GM12878 (cell line): ENCODE measurements at regions not wholly inside any gene's neighbourhood (a gene's known extent, or its start where the extent isn't known, plus 50 kb on each side); places are given as distances from the start of the nearest gene placed in this dataset.

Experiments used
- CTCF ChIP-seq, 3 experiments: IDR thresholded peaks in 2 of 3; conservative IDR thresholded peaks in 1 of 3; 2 replicates each; pipeline ENCODE4 v1.5.1; 2011; ENCODE audit warnings: low read depth in 3 of 3, low read length in 3 of 3, mild to moderate bottlenecking in 3 of 3, control low read depth in 2 of 3, moderate library complexity in 2 of 3, inconsistent platforms in 1 of 3, mixed read lengths in 1 of 3; ENCODE audit not compliant: control insufficient read depth in 2 of 3, insufficient read depth in 1 of 3; ENCODE audit errors: extremely low read depth in 1 of 3
- RFX5 ChIP-seq: IDR thresholded peaks from 2 replicates; pipeline ENCODE4 v1.6.1; 2011; ENCODE audit warnings: low read depth, low read length, improper control_type of control experiment
- TAF1 ChIP-seq: IDR thresholded peaks from 2 replicates; pipeline ENCODE4 v1.6.1; 2011; ENCODE audit warnings: mild to moderate bottlenecking, low read depth, low read length, borderline replicate concordance
- YBX1 ChIP-seq: fragments of 450-650 bp; IDR thresholded peaks from 2 replicates; pipeline ENCODE4 v1.6.1; 2016; ENCODE audit warnings: antibody characterized with exemption
- ZBTB40 ChIP-seq: fragments of 450-650 bp; IDR thresholded peaks from 2 replicates; pipeline ENCODE4 v1.6.1; 2016; ENCODE audit warnings: mild to moderate bottlenecking, moderate library complexity, borderline replicate concordance

GRCh38 chr7:156496865-156497264 is 143.7 kb upstream of the RNF32 start:
- TF ChIP-seq ZBTB40 = no peak
- no peak for TF ChIP-seq CTCF (IDR thresholded peaks at IDR 0.05 in 2 of 3, conservative IDR thresholded peaks at IDR 0.05 in 1 of 3; ENCODE audit: control insufficient read depth in 2 of 3, extremely low read depth in 1 of 3, insufficient read depth in 1 of 3, low read depth in 3 of 3, low read length in 3 of 3)
- TF ChIP-seq RFX5 = no peak
- no peak for TF ChIP-seq TAF1
- TF ChIP-seq YBX1 = no peak
